AG09319 (cell line): ENCODE measurements at regions not wholly inside any gene's neighbourhood (a gene's known extent, or its start where the extent isn't known, plus 50 kb on each side); places are given as distances from the start of the nearest gene placed in this dataset.

Experiments
- DNase-seq: peaks from one replicate; pipeline ENCODE4 v3.0.0-alpha.2; 2010; ENCODE audit warnings: low read depth; ENCODE audit errors: extremely low read depth
- CTCF ChIP-seq: IDR thresholded peaks from 2 replicates; pipeline ENCODE4 v1.5.1; 2011; ENCODE audit warnings: low read depth, mild to moderate bottlenecking, inconsistent platforms, low read length, moderate library complexity

- DNase-seq = no peak
- TF ChIP-seq CTCF = no peak
Observed at GRCh38 chr4:188826393-188826792, 687.2 kb downstream of the TRIML1 start.

GRCh38 chr4:188839704-188840103 lies 700.5 kb downstream of the TRIML1 start:
- no peak for DNase-seq
- TF ChIP-seq CTCF = no peak

GRCh38 chr4:188841523-188841922 lies 702.3 kb downstream of the TRIML1 start:
- no peak for TF ChIP-seq CTCF
- DNase-seq = no peak

- no peak for DNase-seq
- no peak for TF ChIP-seq CTCF
Observed at GRCh38 chr4:188854436-188854835, 715.2 kb downstream of the TRIML1 start.

- TF ChIP-seq CTCF = no peak
- no peak for DNase-seq
Observed at GRCh38 chr4:188858696-188859095, 719.5 kb downstream of the TRIML1 start.

- DNase-seq = no peak
- TF ChIP-seq CTCF = no peak
Observed at GRCh38 chr4:188864741-188865140, 725.5 kb downstream of the TRIML1 start.

GRCh38 chr4:188867796-188868195 lies 728.6 kb downstream of the TRIML1 start:
- no peak for DNase-seq
- TF ChIP-seq CTCF = no peak

GRCh38 chr4:188869581-188869980 lies 730.3 kb downstream of the TRIML1 start:
- no peak for TF ChIP-seq CTCF
- no peak for DNase-seq
